SU-DHL-6 (cell line): ENCODE measurements at regions not wholly inside any gene's neighbourhood (a gene's known extent, or its start where the extent isn't known, plus 50 kb on each side); places are given as distances from the start of the nearest gene placed in this dataset.

Experiments used
- EZH2phosphoT487 ChIP-seq: fragments of 200-600 bp; sonication (generic), shearing (Covaris generic); conservative IDR thresholded peaks from 2 replicates; pipeline ENCODE4 v1.6.1; 2018; ENCODE audit warnings: mild to moderate bottlenecking, antibody characterized with exemption, low read length, moderate library complexity, mixed read lengths
- TF ChIP-seq, protein P1 (sequence below): fragments of 200-600 bp; sonication (generic); IDR thresholded peaks from one replicate; pipeline ENCODE4 v1.5.1; 2017; ENCODE audit warnings: antibody characterized with exemption, mild to moderate bottlenecking, low read length, moderate library complexity; ENCODE audit not compliant: insufficient read depth, poor library complexity, severe bottlenecking

DNA sequence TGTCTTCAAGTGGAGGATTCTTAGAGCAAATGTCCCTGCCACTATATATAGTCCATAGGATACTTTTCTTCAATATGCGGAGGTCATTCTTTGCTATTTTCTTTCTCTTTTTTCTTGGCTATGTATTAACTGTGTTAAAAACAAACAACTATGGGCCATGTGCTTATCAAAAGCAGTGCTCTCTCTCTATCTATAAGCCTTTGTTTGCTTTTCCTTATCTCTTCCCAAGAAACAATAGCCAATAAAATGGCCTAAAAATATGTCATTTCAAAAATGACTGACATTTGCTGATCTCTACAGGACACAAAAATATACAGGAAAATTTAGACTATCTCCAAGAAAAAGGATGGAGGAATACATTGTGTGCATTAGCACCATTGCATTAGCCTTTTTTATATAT lies 212.1 kb downstream of the MAF start:
- TF ChIP-seq, protein P1, sequence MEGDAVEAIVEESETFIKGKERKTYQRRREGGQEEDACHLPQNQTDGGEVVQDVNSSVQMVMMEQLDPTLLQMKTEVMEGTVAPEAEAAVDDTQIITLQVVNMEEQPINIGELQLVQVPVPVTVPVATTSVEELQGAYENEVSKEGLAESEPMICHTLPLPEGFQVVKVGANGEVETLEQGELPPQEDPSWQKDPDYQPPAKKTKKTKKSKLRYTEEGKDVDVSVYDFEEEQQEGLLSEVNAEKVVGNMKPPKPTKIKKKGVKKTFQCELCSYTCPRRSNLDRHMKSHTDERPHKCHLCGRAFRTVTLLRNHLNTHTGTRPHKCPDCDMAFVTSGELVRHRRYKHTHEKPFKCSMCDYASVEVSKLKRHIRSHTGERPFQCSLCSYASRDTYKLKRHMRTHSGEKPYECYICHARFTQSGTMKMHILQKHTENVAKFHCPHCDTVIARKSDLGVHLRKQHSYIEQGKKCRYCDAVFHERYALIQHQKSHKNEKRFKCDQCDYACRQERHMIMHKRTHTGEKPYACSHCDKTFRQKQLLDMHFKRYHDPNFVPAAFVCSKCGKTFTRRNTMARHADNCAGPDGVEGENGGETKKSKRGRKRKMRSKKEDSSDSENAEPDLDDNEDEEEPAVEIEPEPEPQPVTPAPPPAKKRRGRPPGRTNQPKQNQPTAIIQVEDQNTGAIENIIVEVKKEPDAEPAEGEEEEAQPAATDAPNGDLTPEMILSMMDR = no peak
- TF ChIP-seq EZH2phosphoT487 = no peak
